ENCODE measurements at regions not wholly inside any gene's neighbourhood (a gene's known extent, or its start where the extent isn't known, plus 50 kb on each side); places are given as distances from the start of the nearest gene placed in this dataset.
A peak's percentile ranks its signal among the peaks of the same experiment; 100 is the strongest.
"Not testable (repeated sequence)": the region's sequence is repeated elsewhere in the genome, so short reads cannot be mapped to it uniquely, and the experiment has no call there.

- no peaks in the 10 kb centered on the region for H3K9me3 ChIP-seq (ENCODE audit: control insufficient read depth in 2 of 2, insufficient read depth in 1 of 2, low read length in 1 of 2)
- no peaks in the 10 kb centered on the region for H3K4me1 ChIP-seq (ENCODE audit: control insufficient read depth in 2 of 2, insufficient read depth in 2 of 2, low read length in 2 of 2)
- no peak overlapping the region for H3K27ac ChIP-seq (ENCODE audit: low read depth in 1 of 2, low read length in 1 of 2)
- H3K27me3 ChIP-seq (ENCODE audit: control insufficient read depth in 2 of 2, insufficient read depth in 1 of 2, low read length in 1 of 2), result peaks cover 0 to 12% of the 10 kb centered on the region in 2 donors
- H3K4me3 ChIP-seq (ENCODE audit: low read length in 2 of 2), result no peak overlapping the region
- DNase-seq (ENCODE audit: low read depth in 6 of 9, low spot score in 9 of 9), result no peak
- H3K36me3 ChIP-seq (ENCODE audit: control insufficient read depth in 2 of 2, insufficient read depth in 2 of 2, low read length in 1 of 2), result no peaks in the 10 kb centered on the region
- 98% methylated on average over 1 of the region's 1 CpG for WGBS
Measured at GRCh38 chr4:109378511-109378910, 55.1 kb upstream of the SEC24B start.

- H3K4me3 ChIP-seq (ENCODE audit: low read length in 2 of 2), result no peak overlapping the region
- no peaks in the 10 kb centered on the region for H3K4me1 ChIP-seq (ENCODE audit: control insufficient read depth in 2 of 2, insufficient read depth in 2 of 2, low read length in 2 of 2)
- no peak overlapping the region for H3K27ac ChIP-seq (ENCODE audit: low read depth in 1 of 2, low read length in 1 of 2)
- H3K27me3 ChIP-seq (ENCODE audit: control insufficient read depth in 2 of 2, insufficient read depth in 1 of 2, low read length in 1 of 2), result peaks cover 0 to 12% of the 10 kb centered on the region in 2 donors
- no peaks in the 10 kb centered on the region for H3K36me3 ChIP-seq (ENCODE audit: control insufficient read depth in 2 of 2, insufficient read depth in 2 of 2, low read length in 1 of 2)
- DNase-seq (ENCODE audit: low read depth in 6 of 9, low spot score in 9 of 9), result no peak
- 91% methylated on average over 3 of the region's 3 CpGs for WGBS
- H3K9me3 ChIP-seq (ENCODE audit: control insufficient read depth in 2 of 2, insufficient read depth in 1 of 2, low read length in 1 of 2), result no peaks in the 10 kb centered on the region
Measured at GRCh38 chr4:109378076-109378475, 55.5 kb upstream of the SEC24B start.

GRCh38 chr4:109375778-109376414, 57.7 kb upstream of the SEC24B start:
- H3K9me3 ChIP-seq (ENCODE audit: control insufficient read depth in 2 of 2, insufficient read depth in 1 of 2, low read length in 1 of 2), result no peaks in the 10 kb centered on the region
- WGBS, result 98% methylated on average over 8 of the region's 8 CpGs
- H3K36me3 ChIP-seq (ENCODE audit: control insufficient read depth in 2 of 2, insufficient read depth in 2 of 2, low read length in 1 of 2), result no peaks in the 10 kb centered on the region
- peaks cover 0 to 12% of the 10 kb centered on the region in 2 donors for H3K27me3 ChIP-seq (ENCODE audit: control insufficient read depth in 2 of 2, insufficient read depth in 1 of 2, low read length in 1 of 2)
- H3K4me3 ChIP-seq (ENCODE audit: low read length in 2 of 2), result no peak overlapping the region
- no peaks in the 10 kb centered on the region for H3K4me1 ChIP-seq (ENCODE audit: control insufficient read depth in 2 of 2, insufficient read depth in 2 of 2, low read length in 2 of 2)
- no peak overlapping the region for H3K27ac ChIP-seq (ENCODE audit: low read depth in 1 of 2, low read length in 1 of 2)
- no peak for DNase-seq (ENCODE audit: low read depth in 6 of 9, low spot score in 9 of 9)

GRCh38 chr4:109368661-109369060, 65.0 kb upstream of the SEC24B start:
- H3K36me3 ChIP-seq (ENCODE audit: control insufficient read depth in 2 of 2, insufficient read depth in 2 of 2, low read length in 1 of 2), result no peaks in the 10 kb centered on the region
- H3K4me1 ChIP-seq (ENCODE audit: control insufficient read depth in 2 of 2, insufficient read depth in 2 of 2, low read length in 2 of 2), result no peaks in the 10 kb centered on the region
- H3K27me3 ChIP-seq (ENCODE audit: control insufficient read depth in 2 of 2, insufficient read depth in 1 of 2, low read length in 1 of 2), result peaks cover 0 to 2% of the 10 kb centered on the region in 2 donors
- no peak overlapping the region for H3K4me3 ChIP-seq (ENCODE audit: low read length in 2 of 2)
- WGBS, result 95% methylated on average over 3 of the region's 3 CpGs
- H3K27ac ChIP-seq (ENCODE audit: low read depth in 1 of 2, low read length in 1 of 2), result no peak overlapping the region
- H3K9me3 ChIP-seq (ENCODE audit: control insufficient read depth in 2 of 2, insufficient read depth in 1 of 2, low read length in 1 of 2), result no peaks in the 10 kb centered on the region
- no peak for DNase-seq (ENCODE audit: low read depth in 6 of 9, low spot score in 9 of 9)

DNA sequence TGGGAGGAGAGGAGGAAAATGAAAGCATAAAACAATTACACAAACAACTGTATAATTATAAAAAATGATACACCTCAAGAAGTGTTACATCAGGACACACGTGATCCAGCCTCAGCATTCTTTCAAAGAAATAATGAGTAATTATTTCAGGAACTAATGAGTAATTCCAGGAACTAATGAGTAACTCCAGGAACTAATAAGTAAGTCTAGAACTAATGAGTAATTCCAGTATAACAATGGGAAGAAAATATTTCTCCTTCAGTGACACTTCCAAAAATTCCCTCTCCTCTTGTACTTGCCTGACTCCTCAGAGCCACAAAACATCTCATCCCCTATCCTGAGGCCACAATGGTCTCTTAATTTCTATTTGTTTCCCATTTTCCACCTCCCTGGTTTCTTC, 63.5 kb upstream of the COL25A1 start:
- no peaks in the 10 kb centered on the region for H3K36me3 ChIP-seq (ENCODE audit: control insufficient read depth in 2 of 2, insufficient read depth in 2 of 2, low read length in 1 of 2)
- no peak overlapping the region for H3K4me3 ChIP-seq (ENCODE audit: low read length in 2 of 2)
- no peak for DNase-seq (ENCODE audit: low read depth in 6 of 9, low spot score in 9 of 9)
- WGBS, result 0% methylated on average over 1 of the region's 1 CpG
- H3K9me3 ChIP-seq (ENCODE audit: control insufficient read depth in 2 of 2, insufficient read depth in 1 of 2, low read length in 1 of 2), result no peaks in the 10 kb centered on the region
- peaks cover 0 to 6% of the 10 kb centered on the region in 2 donors for H3K27me3 ChIP-seq (ENCODE audit: control insufficient read depth in 2 of 2, insufficient read depth in 1 of 2, low read length in 1 of 2)
- no peak overlapping the region for H3K27ac ChIP-seq (ENCODE audit: low read depth in 1 of 2, low read length in 1 of 2)
- H3K4me1 ChIP-seq (ENCODE audit: control insufficient read depth in 2 of 2, insufficient read depth in 2 of 2, low read length in 2 of 2), result no peaks in the 10 kb centered on the region

GRCh38 chr4:109365297-109365696, 62.8 kb upstream of the COL25A1 start:
- not testable (repeated sequence) for DNase-seq (ENCODE audit: low read depth in 6 of 9, low spot score in 9 of 9); H3K27ac ChIP-seq (ENCODE audit: low read depth in 1 of 2, low read length in 1 of 2); H3K27me3 ChIP-seq (ENCODE audit: control insufficient read depth in 2 of 2, insufficient read depth in 1 of 2, low read length in 1 of 2); H3K36me3 ChIP-seq (ENCODE audit: control insufficient read depth in 2 of 2, insufficient read depth in 2 of 2, low read length in 1 of 2); H3K9me3 ChIP-seq (ENCODE audit: control insufficient read depth in 2 of 2, insufficient read depth in 1 of 2, low read length in 1 of 2); H3K4me1 ChIP-seq (ENCODE audit: control insufficient read depth in 2 of 2, insufficient read depth in 2 of 2, low read length in 2 of 2); H3K4me3 ChIP-seq (ENCODE audit: low read length in 2 of 2)
- WGBS, result 98% methylated on average over 1 of the region's 1 CpG

- Histone ChIP-seq H3K4me1 (ENCODE audit: control insufficient read depth in 2 of 2, insufficient read depth in 2 of 2, low read length in 2 of 2) (peaks cover 0 to 7% of the 10 kb centered on the region in 2 donors), H3K4me3 (ENCODE audit: low read length in 2 of 2) (no peak overlapping the region), H3K27me3 (ENCODE audit: control insufficient read depth in 2 of 2, insufficient read depth in 1 of 2, low read length in 1 of 2) (peaks cover 0 to 9% of the 10 kb centered on the region in 2 donors), H3K9me3 (ENCODE audit: control insufficient read depth in 2 of 2, insufficient read depth in 1 of 2, low read length in 1 of 2) (no peaks in the 10 kb centered on the region), H3K27ac (ENCODE audit: low read depth in 1 of 2, low read length in 1 of 2) (no peak overlapping the region), H3K36me3 (ENCODE audit: control insufficient read depth in 2 of 2, insufficient read depth in 2 of 2, low read length in 1 of 2) (no peaks in the 10 kb centered on the region)
- DNase-seq (ENCODE audit: low read depth in 6 of 9, low spot score in 9 of 9), result peak in 7 of 9 donors; percentile 0 to 62 (median 11)
- WGBS, result 9% methylated on average over 3 of the region's 3 CpGs
Measured at GRCh38 chr4:109359040-109359646, 56.7 kb upstream of the COL25A1 start.

DNA sequence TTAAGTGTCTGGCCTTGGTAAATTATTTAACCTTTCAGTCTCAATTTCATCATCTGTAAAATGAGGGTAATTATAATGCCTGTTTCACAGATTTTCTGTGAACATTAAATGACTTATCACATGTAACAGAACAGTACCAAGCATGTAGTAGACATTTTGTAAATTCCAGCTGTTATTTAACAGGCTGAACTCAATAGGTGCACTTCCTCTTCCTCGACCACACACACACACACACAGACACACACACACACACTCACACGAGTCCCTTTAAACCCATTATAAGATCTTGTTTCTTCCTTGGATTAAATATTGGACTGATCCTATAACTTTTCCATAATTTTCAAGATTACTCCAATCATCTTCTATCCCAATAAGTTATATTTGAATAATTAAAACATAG, 53.4 kb upstream of the COL25A1 start:
- H3K4me3 ChIP-seq (ENCODE audit: low read length in 2 of 2), result no peak overlapping the region
- H3K27ac ChIP-seq (ENCODE audit: low read depth in 1 of 2, low read length in 1 of 2), result no peak overlapping the region
- H3K27me3 ChIP-seq (ENCODE audit: control insufficient read depth in 2 of 2, insufficient read depth in 1 of 2, low read length in 1 of 2), result peaks cover 0 to 8% of the 10 kb centered on the region in 2 donors
- whole genome bisulfite sequencing, result 4% methylated on average over 2 of the region's 2 CpGs
- H3K36me3 ChIP-seq (ENCODE audit: control insufficient read depth in 2 of 2, insufficient read depth in 2 of 2, low read length in 1 of 2), result no peaks in the 10 kb centered on the region
- H3K9me3 ChIP-seq (ENCODE audit: control insufficient read depth in 2 of 2, insufficient read depth in 1 of 2, low read length in 1 of 2), result no peaks in the 10 kb centered on the region
- peaks cover 0 to 7% of the 10 kb centered on the region in 2 donors for H3K4me1 ChIP-seq (ENCODE audit: control insufficient read depth in 2 of 2, insufficient read depth in 2 of 2, low read length in 2 of 2)
- DNase-seq (ENCODE audit: low read depth in 6 of 9, low spot score in 9 of 9), result no peak

- no peak overlapping the region for H3K4me3 ChIP-seq (ENCODE audit: low read length in 2 of 2)
- no peaks in the 10 kb centered on the region for H3K36me3 ChIP-seq (ENCODE audit: control insufficient read depth in 2 of 2, insufficient read depth in 2 of 2, low read length in 1 of 2)
- no peak overlapping the region for H3K27ac ChIP-seq (ENCODE audit: low read depth in 1 of 2, low read length in 1 of 2)
- no peaks in the 10 kb centered on the region for H3K4me1 ChIP-seq (ENCODE audit: control insufficient read depth in 2 of 2, insufficient read depth in 2 of 2, low read length in 2 of 2)
- H3K27me3 ChIP-seq (ENCODE audit: control insufficient read depth in 2 of 2, insufficient read depth in 1 of 2, low read length in 1 of 2), result peaks cover 0 to 8% of the 10 kb centered on the region in 2 donors
- 49% methylated on average over 2 of the region's 2 CpGs for WGBS
- no peak for DNase-seq (ENCODE audit: low read depth in 6 of 9, low spot score in 9 of 9)
- no peaks in the 10 kb centered on the region for H3K9me3 ChIP-seq (ENCODE audit: control insufficient read depth in 2 of 2, insufficient read depth in 1 of 2, low read length in 1 of 2)
Measured at GRCh38 chr4:109352941-109353340, 50.5 kb upstream of the COL25A1 start.
